ENCODE measurements at regions not wholly inside any gene's neighbourhood (a gene's known extent, or its start where the extent isn't known, plus 50 kb on each side); places are given as distances from the start of the nearest gene placed in this dataset.
A peak's percentile ranks its signal among the peaks of the same experiment; 100 is the strongest.

DNA sequence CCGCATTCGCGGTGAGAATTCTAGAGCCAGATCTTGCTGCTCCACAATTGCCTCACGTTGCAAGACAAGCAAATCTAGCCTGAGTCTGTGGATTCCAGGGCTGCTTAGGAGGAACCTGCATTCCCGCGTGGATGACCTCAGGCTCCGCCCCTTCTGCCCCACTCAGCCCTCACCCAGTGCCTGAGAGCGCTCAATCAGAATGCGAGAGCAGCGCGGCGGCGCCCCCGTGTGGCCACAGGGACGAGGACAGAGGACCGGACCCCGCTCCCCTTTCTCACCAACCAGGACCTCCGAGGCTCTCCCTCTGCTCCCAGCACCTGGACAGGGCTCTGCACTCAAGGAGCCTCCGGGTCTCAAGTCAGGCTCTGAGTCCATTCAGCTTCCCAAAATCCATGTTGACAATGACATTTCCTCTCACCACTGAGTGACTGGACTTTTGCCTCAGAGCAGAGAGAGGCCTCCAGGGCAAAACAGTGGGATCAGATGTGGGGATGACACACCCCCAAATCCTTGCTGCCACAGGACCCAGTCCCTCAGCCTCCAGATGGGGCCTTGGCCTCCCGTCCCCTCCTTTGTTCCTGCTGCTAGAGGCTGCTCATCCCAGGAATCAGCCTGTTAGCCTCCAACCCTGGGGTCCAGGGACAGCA lies 52.0 kb downstream of the RPP21 start:
- DNase-seq (ENCODE audit: low read depth) = peak; percentile 82

DNA sequence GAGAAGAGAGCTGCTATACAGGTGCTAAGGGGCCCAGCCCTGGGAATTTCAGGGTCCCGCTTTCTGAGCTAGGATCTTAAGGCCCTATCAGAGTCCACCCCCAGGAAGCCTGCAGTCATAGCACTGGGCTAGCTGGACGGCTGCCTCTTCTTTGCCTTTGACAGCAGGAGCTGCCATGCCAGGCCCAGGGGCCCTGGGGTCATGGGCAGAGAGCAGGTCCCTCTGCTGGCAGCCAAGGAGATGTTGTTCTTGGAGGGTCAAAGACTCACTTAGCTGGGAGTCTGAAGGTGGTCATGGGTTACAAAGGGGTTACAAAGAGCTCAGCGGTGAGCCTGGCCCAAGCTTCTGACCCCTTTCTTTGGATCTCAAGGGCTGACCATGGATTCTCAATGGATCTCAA lies 52.7 kb downstream of the RPP21 start:
- DNase-seq (ENCODE audit: low read depth) = no peak

DNA sequence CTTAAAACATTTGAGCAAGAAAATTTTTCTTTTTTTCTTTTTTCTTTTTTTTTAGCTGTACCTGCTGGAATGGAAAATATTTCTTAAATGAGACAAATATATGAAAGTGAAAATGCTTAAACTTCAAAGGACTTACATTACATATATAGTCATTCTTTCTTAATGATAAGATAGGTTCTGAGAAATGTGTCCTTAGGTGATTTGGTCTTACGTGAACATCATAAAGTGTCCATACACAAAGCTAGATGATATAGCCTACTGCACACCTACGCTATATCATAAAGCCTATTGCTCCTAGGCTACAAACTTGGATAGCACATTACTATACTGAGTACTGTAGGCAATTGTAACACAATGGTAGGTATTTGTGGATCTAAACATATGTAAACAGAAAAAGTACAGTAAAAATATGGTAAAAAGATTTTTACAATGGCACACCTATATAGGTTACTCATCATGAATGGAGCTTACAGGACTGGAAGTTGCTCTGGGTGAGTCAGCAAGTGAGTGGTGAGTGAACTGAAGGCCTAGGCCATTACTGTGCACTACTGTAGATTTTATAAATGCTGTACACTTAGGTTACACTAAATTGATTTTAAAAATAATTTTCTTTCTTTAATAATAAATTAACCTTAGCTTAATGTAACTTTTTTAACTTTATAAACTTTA lies 54.6 kb downstream of the RPP21 start:
- DNase-seq (ENCODE audit: low read depth) = no peak

DNA sequence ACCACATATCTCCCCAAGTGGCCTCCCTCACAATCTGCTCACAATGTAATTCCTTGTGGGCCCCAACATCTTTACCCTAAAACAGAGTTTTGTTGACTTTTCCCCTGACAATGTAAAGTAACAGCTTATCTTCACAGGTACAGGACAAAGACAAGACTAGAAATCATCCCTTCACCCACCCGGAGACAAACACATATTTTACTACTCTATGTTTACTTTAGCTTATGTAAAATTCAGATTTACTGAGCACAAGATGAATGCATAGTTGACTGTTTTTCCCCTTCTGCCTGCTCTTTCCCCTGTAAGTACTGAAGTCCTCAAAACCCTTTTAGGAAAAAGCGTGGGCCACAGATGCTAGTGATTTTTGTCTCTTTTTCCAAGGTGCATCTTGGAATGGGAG lies 61.0 kb downstream of the RPP21 start:
- DNase-seq (ENCODE audit: low read depth) = no peak

DNA sequence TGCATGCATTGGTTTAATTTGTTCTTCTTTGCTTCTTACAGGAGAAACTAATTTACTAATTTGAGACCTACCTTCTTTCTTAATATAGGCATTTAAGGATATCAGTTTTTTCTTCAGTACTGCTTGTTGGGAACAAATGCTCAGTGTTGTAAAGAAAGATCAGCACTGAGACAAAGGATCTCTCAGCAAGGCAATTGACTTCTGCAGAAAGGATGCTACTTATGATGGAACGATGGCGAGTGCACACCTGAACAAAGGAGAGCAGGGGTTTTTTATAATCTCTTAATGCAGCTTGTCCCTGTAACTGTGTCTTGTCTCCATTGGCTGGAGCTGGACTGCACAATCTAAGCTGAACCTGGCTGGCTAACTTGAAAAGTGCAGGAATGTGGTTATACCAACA lies 64.2 kb downstream of the RPP21 start:
- DNase-seq (ENCODE audit: low read depth) = no peak

DNA sequence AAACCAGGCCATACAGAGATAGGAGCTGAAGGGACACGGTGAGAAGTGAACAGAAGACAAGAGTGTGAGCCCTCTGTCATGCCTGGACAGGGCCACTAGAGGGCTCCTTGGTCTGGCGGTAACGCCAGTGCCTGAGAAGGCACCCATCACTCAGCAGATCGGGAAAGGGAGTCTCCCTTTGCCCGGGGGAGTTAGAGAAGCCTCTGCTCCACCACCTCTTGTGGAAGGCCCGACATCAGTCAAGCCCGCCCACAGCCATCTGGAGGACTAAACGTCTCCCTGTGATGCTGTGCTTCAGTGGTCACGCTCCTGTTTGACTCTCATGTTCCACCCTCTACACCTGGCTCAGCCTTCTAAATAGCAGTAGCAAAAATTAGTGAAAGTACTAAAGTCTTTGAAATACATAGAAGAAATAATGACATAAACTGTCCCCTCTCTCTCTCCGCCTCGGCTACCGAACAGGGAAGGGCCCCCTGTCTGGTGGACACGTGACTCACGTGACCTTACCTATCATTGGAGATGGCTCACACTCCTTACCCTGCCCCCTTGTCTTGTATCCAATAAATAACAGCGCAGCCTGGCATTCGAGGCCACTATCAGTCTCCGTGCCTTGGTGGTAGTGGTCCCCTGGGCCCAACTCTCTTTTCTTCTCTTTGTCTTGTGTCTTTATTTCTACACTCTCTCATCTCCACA lies 66.7 kb downstream of the RPP21 start:
- peak; percentile 45 for DNase-seq (ENCODE audit: low read depth)

DNA sequence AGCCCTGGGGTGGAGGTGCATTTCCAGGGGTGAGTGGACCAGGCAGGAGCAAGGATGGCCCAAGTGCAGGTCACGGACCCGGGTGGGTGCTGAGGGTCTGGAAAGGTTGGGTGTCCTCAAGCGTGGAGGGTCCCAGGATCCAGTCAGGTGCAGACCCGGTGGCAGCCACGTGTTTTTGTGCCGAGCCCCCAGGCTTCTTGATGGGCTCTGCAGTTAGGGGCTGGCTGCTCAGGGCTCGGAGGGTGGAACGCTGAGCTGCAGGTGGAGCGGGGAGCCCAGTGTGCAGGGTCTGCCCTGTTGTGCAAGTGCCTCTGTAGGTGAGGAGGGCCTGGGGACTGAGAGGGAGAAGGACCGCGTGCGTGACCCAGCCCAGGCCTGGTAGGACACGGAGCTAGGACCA lies 70.9 kb upstream of the HLA-E start:
- no peak for DNase-seq (ENCODE audit: low read depth)

DNA sequence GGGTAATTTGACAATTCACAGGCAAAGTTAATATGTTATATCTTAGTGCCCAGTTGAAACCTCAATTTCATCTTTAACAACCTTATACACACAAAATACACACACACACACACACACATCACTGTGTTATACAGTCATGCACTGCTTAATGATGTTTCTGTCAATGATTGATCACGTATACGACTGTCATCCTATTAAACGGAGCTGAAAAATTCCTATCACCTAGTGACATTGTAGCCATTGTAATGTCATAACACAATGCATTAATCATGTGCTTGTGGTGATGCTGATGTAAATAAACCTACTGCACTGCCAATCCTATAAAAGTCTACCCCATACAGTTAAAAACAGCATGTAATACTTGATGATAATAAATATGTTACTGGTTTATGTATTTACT lies 64.8 kb upstream of the HLA-E start:
- no peak for DNase-seq (ENCODE audit: low read depth)

All from activated T-cell treated with anti-CD3 and anti-CD28 coated beads for 48 hours (primary cell).